Skeletal muscle tissue (tissue), 3 donors: ENCODE measurements at regions not wholly inside any gene's neighbourhood (a gene's known extent, or its start where the extent isn't known, plus 50 kb on each side); places are given as distances from the start of the nearest gene placed in this dataset.

Experiments used
- H3K27ac ChIP-seq: one replicate; pipeline ENCODE4 v1.7.0; 2013; ENCODE audit warnings: mild to moderate bottlenecking, low read depth, low read length, inconsistent platforms
- H3K27me3 ChIP-seq, 3 donors: one replicate each; pipeline ENCODE4 v1.7.0; 2013; ENCODE audit warnings: low read length in 3 of 3; ENCODE audit not compliant: control insufficient read depth in 3 of 3, insufficient read depth in 3 of 3
- H3K36me3 ChIP-seq, 3 donors: one replicate each; pipeline ENCODE4 v1.7.0; 2013; ENCODE audit warnings: low read length in 3 of 3; ENCODE audit not compliant: control insufficient read depth in 3 of 3, insufficient read depth in 3 of 3
- H3K4me1 ChIP-seq, 3 donors: one replicate each; pipeline ENCODE4 v1.7.0; 2013; ENCODE audit warnings: low read length in 3 of 3, mild to moderate bottlenecking in 3 of 3; ENCODE audit not compliant: control insufficient read depth in 3 of 3, insufficient read depth in 3 of 3
- H3K4me3 ChIP-seq, 3 donors: one replicate each; pipeline ENCODE4 v1.7.0; 2013; ENCODE audit warnings: low read length in 3 of 3
- H3K9ac ChIP-seq, 3 donors: one replicate each; pipeline ENCODE4 v1.7.0; 2013; ENCODE audit warnings: low read length in 3 of 3, mild to moderate bottlenecking in 3 of 3, moderate library complexity in 2 of 3, low read depth in 1 of 3
- H3K9me3 ChIP-seq, 3 donors: one replicate each; pipeline ENCODE4 v1.7.0; 2013; ENCODE audit warnings: low read length in 3 of 3; ENCODE audit not compliant: control insufficient read depth in 3 of 3
- donor health status: Osteomylitis.

GRCh38 chr5:142259758-142260157, 65.1 kb downstream of the SPRY4 start:
- Histone ChIP-seq H3K9me3 (peaks cover 0 to 2% (median 0%) of the 10 kb centered on the region in 3 donors), H3K27me3 (no peaks in the 10 kb centered on the region), H3K9ac (no peak overlapping the region), H3K4me1 (no peaks in the 10 kb centered on the region), H3K4me3 (no peak overlapping the region), H3K27ac (no peak overlapping the region), H3K36me3 (no peaks in the 10 kb centered on the region)

GRCh38 chr5:142255831-142256230, 69.0 kb downstream of the SPRY4 start:
- Histone ChIP-seq H3K4me3 (no peak overlapping the region), H3K27ac (no peak overlapping the region), H3K36me3 (no peaks in the 10 kb centered on the region), H3K9ac (no peak overlapping the region), H3K4me1 (no peaks in the 10 kb centered on the region), H3K9me3 (peaks cover 0 to 2% (median 0%) of the 10 kb centered on the region in 3 donors), H3K27me3 (no peaks in the 10 kb centered on the region)

GRCh38 chr5:142254431-142254830, 70.4 kb downstream of the SPRY4 start:
- Histone ChIP-seq H3K27me3 (no peaks in the 10 kb centered on the region), H3K27ac (no peak overlapping the region), H3K4me3 (no peak overlapping the region), H3K9me3 (peaks cover 0 to 2% (median 0%) of the 10 kb centered on the region in 3 donors), H3K9ac (no peak overlapping the region), H3K36me3 (no peaks in the 10 kb centered on the region), H3K4me1 (no peaks in the 10 kb centered on the region)

GRCh38 chr5:142253938-142254337, 70.9 kb downstream of the SPRY4 start:
- Histone ChIP-seq H3K9me3 (peaks cover 0 to 2% (median 0%) of the 10 kb centered on the region in 3 donors), H3K4me3 (no peak overlapping the region), H3K4me1 (peaks cover 0 to 4% (median 3%) of the 10 kb centered on the region in 3 donors), H3K36me3 (no peaks in the 10 kb centered on the region), H3K27me3 (no peaks in the 10 kb centered on the region), H3K27ac (no peak overlapping the region), H3K9ac (no peak overlapping the region)

GRCh38 chr5:142250119-142250518, 74.7 kb downstream of the SPRY4 start:
- Histone ChIP-seq H3K27ac (no peak overlapping the region), H3K4me1 (peaks cover 3 to 9% (median 4%) of the 10 kb centered on the region in 3 donors), H3K4me3 (no peak overlapping the region), H3K27me3 (no peaks in the 10 kb centered on the region), H3K9me3 (no peaks in the 10 kb centered on the region), H3K36me3 (no peaks in the 10 kb centered on the region), H3K9ac (no peak overlapping the region)

GRCh38 chr5:142248853-142249462, 75.9 kb downstream of the SPRY4 start:
- H3K36me3 ChIP-seq, result no peaks in the 10 kb centered on the region
- no peak overlapping the region for H3K27ac ChIP-seq
- no peaks in the 10 kb centered on the region for H3K27me3 ChIP-seq
- H3K4me1 ChIP-seq, result peaks cover 3 to 9% (median 4%) of the 10 kb centered on the region in 3 donors
- no peak overlapping the region for H3K4me3 ChIP-seq
- H3K9ac ChIP-seq, result no peak overlapping the region
- no peaks in the 10 kb centered on the region for H3K9me3 ChIP-seq

- Histone ChIP-seq H3K4me3 (no peak overlapping the region), H3K9ac (no peak overlapping the region), H3K27ac (no peak overlapping the region), H3K9me3 (no peaks in the 10 kb centered on the region), H3K36me3 (no peaks in the 10 kb centered on the region), H3K4me1 (peaks cover 3 to 9% (median 4%) of the 10 kb centered on the region in 3 donors), H3K27me3 (no peaks in the 10 kb centered on the region)
Observed at GRCh38 chr5:142246258-142246657, 78.6 kb downstream of the SPRY4 start.

- no peak overlapping the region for H3K9ac ChIP-seq
- no peaks in the 10 kb centered on the region for H3K27me3 ChIP-seq
- H3K4me1 ChIP-seq, result peaks cover 3 to 9% (median 4%) of the 10 kb centered on the region in 3 donors
- H3K27ac ChIP-seq, result no peak overlapping the region
- H3K9me3 ChIP-seq, result no peaks in the 10 kb centered on the region
- no peak overlapping the region for H3K4me3 ChIP-seq
- no peaks in the 10 kb centered on the region for H3K36me3 ChIP-seq
Observed at GRCh38 chr5:142245786-142246185, 79.0 kb downstream of the SPRY4 start.

- H3K27me3 ChIP-seq, result no peaks in the 10 kb centered on the region
- H3K4me1 ChIP-seq, result peaks cover 3 to 9% (median 4%) of the 10 kb centered on the region in 3 donors
- H3K9me3 ChIP-seq, result no peaks in the 10 kb centered on the region
- H3K4me3 ChIP-seq, result no peak overlapping the region
- H3K27ac ChIP-seq, result no peak overlapping the region
- H3K36me3 ChIP-seq, result no peaks in the 10 kb centered on the region
- H3K9ac ChIP-seq, result no peak overlapping the region
Observed at GRCh38 chr5:142244440-142244839, 80.4 kb downstream of the SPRY4 start.

- Histone ChIP-seq H3K27ac (no peak overlapping the region), H3K4me1 (peaks cover 0 to 6% (median 3%) of the 10 kb centered on the region in 3 donors), H3K27me3 (no peaks in the 10 kb centered on the region), H3K9me3 (no peaks in the 10 kb centered on the region), H3K9ac (no peak overlapping the region), H3K36me3 (no peaks in the 10 kb centered on the region), H3K4me3 (no peak overlapping the region)
Observed at GRCh38 chr5:142242272-142242671, 82.5 kb downstream of the SPRY4 start.
